Loucy (cell line): ENCODE measurements at regions not wholly inside any gene's neighbourhood (a gene's known extent, or its start where the extent isn't known, plus 50 kb on each side); places are given as distances from the start of the nearest gene placed in this dataset.

Experiments
- H2AFZ ChIP-seq: fragments of 200-600 bp; sonication (generic); 2 replicates; pipeline ENCODE4 v1.6.0; 2016; ENCODE audit warnings: antibody characterized with exemption, mild to moderate bottlenecking, low read length, moderate library complexity
- H3F3A ChIP-seq: fragments of 200-600 bp; 2 replicates; pipeline ENCODE4 v1.6.0; 2016; ENCODE audit warnings: antibody characterized with exemption, low read depth, mild to moderate bottlenecking
- H3K27me3 ChIP-seq: fragments of 200-600 bp; sonication (generic); 2 replicates; pipeline ENCODE4 v1.6.1; 2014; ENCODE audit warnings: low read length, mild to moderate bottlenecking; ENCODE audit not compliant: insufficient read depth, poor library complexity, severe bottlenecking
- H3K36me3 ChIP-seq: fragments of 200-600 bp; sonication (generic); 2 replicates; pipeline ENCODE4 v1.6.1; 2016; ENCODE audit warnings: low read length; ENCODE audit not compliant: insufficient read depth
- H3K4me1 ChIP-seq: fragments of 200-600 bp; sonication (generic); 2 replicates; pipeline ENCODE4 v1.5.1; 2014; ENCODE audit warnings: low read length, mild to moderate bottlenecking; ENCODE audit not compliant: insufficient read depth, poor library complexity, severe bottlenecking
- H3K4me2 ChIP-seq: fragments of 200-600 bp; sonication (generic); 2 replicates; pipeline ENCODE4 v1.6.0; 2014; ENCODE audit warnings: antibody characterized with exemption, low read length, low read depth, mild to moderate bottlenecking; ENCODE audit not compliant: poor library complexity, severe bottlenecking
- H3K4me3 ChIP-seq: fragments of 200-600 bp; sonication (generic); 2 replicates; pipeline ENCODE4 v1.5.1; 2014; ENCODE audit warnings: low read length, mild to moderate bottlenecking, mixed read lengths; ENCODE audit not compliant: poor library complexity, severe bottlenecking
- H3K79me2 ChIP-seq: fragments of 200-600 bp; sonication (generic); 2 replicates; pipeline ENCODE4 v1.6.1; 2014; ENCODE audit warnings: low read length; ENCODE audit not compliant: insufficient read depth
- H3K9ac ChIP-seq: fragments of 200-600 bp; sonication (generic); 2 replicates; pipeline ENCODE4 v1.6.0; 2014; ENCODE audit warnings: mild to moderate bottlenecking, low read depth, low read length, moderate library complexity; ENCODE audit not compliant: poor library complexity, severe bottlenecking
- H3K9me2 ChIP-seq: fragments of 200-600 bp; sonication (generic); replicated peaks from 2 replicates; pipeline ENCODE4 v1.6.1; 2016; ENCODE audit warnings: low read depth, low read length, mixed read lengths
- H3K9me3 ChIP-seq: fragments of 200-600 bp; sonication (generic); 2 replicates; pipeline ENCODE4 v1.6.1; 2014; ENCODE audit warnings: mild to moderate bottlenecking, antibody characterized with exemption, low read length, low read depth; ENCODE audit not compliant: insufficient read depth
- H4K20me1 ChIP-seq: fragments of 200-600 bp; sonication (generic); 2 replicates; pipeline ENCODE4 v1.6.0; 2014; ENCODE audit warnings: antibody characterized with exemption, low read length, mild to moderate bottlenecking; ENCODE audit not compliant: insufficient read depth, poor library complexity, severe bottlenecking
- CTCF ChIP-seq: fragments of 200-600 bp; sonication (generic); conservative IDR thresholded peaks from 2 replicates; pipeline ENCODE4 v1.5.1; 2014; ENCODE audit warnings: mild to moderate bottlenecking, antibody characterized with exemption, low read length
- EZH2phosphoT487 ChIP-seq: fragments of 200-600 bp; IDR thresholded peaks from 2 replicates; pipeline ENCODE4 v1.6.1; 2018; ENCODE audit warnings: antibody characterized with exemption, mild to moderate bottlenecking, moderate library complexity, borderline replicate concordance

- Histone ChIP-seq H3K79me2 (no peaks in the 10 kb centered on the region), H3K4me1 (peaks cover 5% of the 10 kb centered on the region), H3F3A (no peaks in the 10 kb centered on the region), H2AFZ (no peak overlapping the region), H3K9ac (no peak overlapping the region), H3K9me2 (no peaks in the 10 kb centered on the region), H4K20me1 (no peaks in the 10 kb centered on the region), H3K9me3 (no peaks in the 10 kb centered on the region), H3K27me3 (no peaks in the 10 kb centered on the region), H3K36me3 (no peaks in the 10 kb centered on the region), H3K4me2 (no peak overlapping the region), H3K4me3 (no peak overlapping the region)
- TF ChIP-seq CTCF = no peak
- no peak for TF ChIP-seq EZH2phosphoT487
Observed at GRCh38 chr13:50422181-50423148, 407.2 kb downstream of the KCNRG start.

GRCh38 chr13:50424993-50425392, 409.7 kb downstream of the KCNRG start:
- Histone ChIP-seq H2AFZ (no peak overlapping the region), H3K9me2 (no peaks in the 10 kb centered on the region), H3K4me1 (peaks cover 18% of the 10 kb centered on the region), H3F3A (no peaks in the 10 kb centered on the region), H3K9me3 (no peaks in the 10 kb centered on the region), H3K79me2 (no peaks in the 10 kb centered on the region; the same call in 1 of the 2 replicates), H3K4me3 (no peak overlapping the region), H3K36me3 (no peaks in the 10 kb centered on the region), H3K4me2 (no peak overlapping the region), H4K20me1 (no peaks in the 10 kb centered on the region), H3K9ac (no peak overlapping the region), H3K27me3 (no peaks in the 10 kb centered on the region)
- no peak for TF ChIP-seq CTCF
- TF ChIP-seq EZH2phosphoT487 = no peak

- no peaks in the 10 kb centered on the region for H3K9me2 ChIP-seq
- H4K20me1 ChIP-seq = no peaks in the 10 kb centered on the region
- H3K9ac ChIP-seq = no peak overlapping the region
- no peaks in the 10 kb centered on the region; the same call in 1 of the 2 replicates for H3K79me2 ChIP-seq
- H3K27me3 ChIP-seq = no peaks in the 10 kb centered on the region
- H3K9me3 ChIP-seq = no peaks in the 10 kb centered on the region
- H3F3A ChIP-seq = no peaks in the 10 kb centered on the region
- no peak overlapping the region for H3K4me2 ChIP-seq
- no peak overlapping the region for H2AFZ ChIP-seq
- peaks cover 18% of the 10 kb centered on the region for H3K4me1 ChIP-seq
- no peak overlapping the region for H3K4me3 ChIP-seq
- TF ChIP-seq EZH2phosphoT487 = no peak
- 0 out of 2 replicates have a peak, but pooled peaks cover under 1% of the 10 kb centered on the region for H3K36me3 ChIP-seq
Observed at GRCh38 chr13:50425772-50426171, 410.5 kb downstream of the KCNRG start.
